Neutrophil (primary cell): ENCODE measurements at regions not wholly inside any gene's neighbourhood (a gene's known extent, or its start where the extent isn't known, plus 50 kb on each side); places are given as distances from the start of the nearest gene placed in this dataset.

ENCODE experiments used
- H3K27ac ChIP-seq: fragments of 200-600 bp; sonication (generic); 2 replicates; pipeline ENCODE4 v1.5.1; 2016; ENCODE audit warnings: mild to moderate bottlenecking, moderate library complexity
- H3K27me3 ChIP-seq: fragments of 200-600 bp; sonication (generic); 2 replicates; pipeline ENCODE4 v1.6.0; 2016; ENCODE audit warnings: mild to moderate bottlenecking
- H3K36me3 ChIP-seq: fragments of 200-600 bp; sonication (generic); 2 replicates; pipeline ENCODE4 v1.5.1; 2017
- H3K4me1 ChIP-seq, 2 experiments: fragments of 200-600 bp in 1 of 2; sonication (generic) in 1 of 2; 1 replicate in 1 of 2; 2 replicates in 1 of 2; pipeline versions ENCODE4 v1.5.1 to v1.6.1; 2013 to 2016; ENCODE audit warnings: low read depth in 1 of 2, low read length in 1 of 2, mild to moderate bottlenecking in 1 of 2, moderate library complexity in 1 of 2; ENCODE audit not compliant: control insufficient read depth in 1 of 2, insufficient read depth in 1 of 2
- H3K4me3 ChIP-seq, 2 experiments: fragments of 200-600 bp in 1 of 2; sonication (generic) in 1 of 2; 1 replicate in 1 of 2; 2 replicates in 1 of 2; pipeline ENCODE4 v1.5.1; 2013 to 2016; ENCODE audit warnings: low read depth in 1 of 2, low read length in 1 of 2, mild to moderate bottlenecking in 1 of 2, moderate library complexity in 1 of 2
- H3K9me3 ChIP-seq: fragments of 200-600 bp; sonication (generic); 2 replicates; pipeline ENCODE4 v1.5.1; 2016
- CTCF ChIP-seq: fragments of 200-600 bp; sonication (generic); IDR thresholded peaks from 2 replicates; pipeline ENCODE4 v1.5.1; 2016; ENCODE audit warnings: antibody characterized with exemption

GRCh38 chr12:125304029-125304428, 238.8 kb downstream of the AACS start:
- Histone ChIP-seq H3K4me3 (no peak overlapping the region), H3K36me3 (no peaks in the 10 kb centered on the region), H3K4me1 (no peaks in the 10 kb centered on the region), H3K9me3 (no peaks in the 10 kb centered on the region), H3K27ac (no peak overlapping the region), H3K27me3 (no peaks in the 10 kb centered on the region)
- no peak for TF ChIP-seq CTCF

DNA sequence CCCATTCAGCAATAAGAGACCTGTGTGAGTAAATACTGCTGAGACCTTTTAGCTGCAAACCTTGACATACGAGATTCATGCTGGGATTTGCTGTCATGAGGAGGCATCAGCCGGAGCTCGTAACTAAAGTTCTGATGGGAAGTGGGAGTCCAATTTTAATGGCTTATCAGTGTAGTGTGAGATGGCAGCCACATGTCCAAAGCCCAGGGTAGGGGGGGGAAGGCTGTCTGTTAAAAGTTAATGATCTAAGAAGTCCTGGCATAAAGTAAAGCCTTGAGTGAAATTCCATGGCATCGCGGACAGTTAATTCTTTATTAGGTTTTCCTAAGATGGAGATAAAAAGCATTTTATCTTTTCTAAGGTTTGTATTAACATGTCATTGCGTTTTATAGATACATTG, 240.0 kb downstream of the AACS start:
- no peaks in the 10 kb centered on the region for H3K4me1 ChIP-seq
- H3K36me3 ChIP-seq, result no peaks in the 10 kb centered on the region
- H3K27me3 ChIP-seq, result no peaks in the 10 kb centered on the region
- no peaks in the 10 kb centered on the region for H3K9me3 ChIP-seq
- H3K27ac ChIP-seq, result no peak overlapping the region
- no peak for TF ChIP-seq CTCF
- no peak overlapping the region for H3K4me3 ChIP-seq

DNA sequence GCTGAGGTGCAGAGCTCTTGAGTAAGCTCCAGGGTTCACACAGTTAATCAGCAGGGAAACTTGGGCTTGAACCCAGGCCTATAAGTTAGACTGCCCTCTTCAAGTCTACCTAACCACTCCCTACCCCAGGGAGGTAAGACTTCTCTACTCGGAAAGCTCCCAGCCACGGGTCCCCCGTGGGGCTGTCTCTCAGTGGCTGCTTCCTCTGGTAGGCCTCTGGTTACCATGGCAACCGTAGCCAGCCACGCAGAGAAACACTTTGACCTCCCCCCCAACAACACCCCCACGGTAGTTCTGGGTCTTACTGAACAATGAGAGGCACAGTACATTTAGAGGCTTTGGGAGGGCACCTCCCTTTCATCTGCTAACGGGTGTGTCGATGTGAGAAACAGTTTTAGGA, 245.2 kb downstream of the AACS start:
- Histone ChIP-seq H3K36me3 (no peaks in the 10 kb centered on the region), H3K4me3 (no peak overlapping the region), H3K4me1 (no peaks in the 10 kb centered on the region), H3K27ac (no peak overlapping the region), H3K9me3 (no peaks in the 10 kb centered on the region), H3K27me3 (peaks cover 22% of the 10 kb centered on the region)
- TF ChIP-seq CTCF, result no peak

- Histone ChIP-seq H3K27ac (no peak overlapping the region), H3K9me3 (no peaks in the 10 kb centered on the region), H3K4me1 (no peaks in the 10 kb centered on the region), H3K27me3 (peaks cover 22% of the 10 kb centered on the region), H3K36me3 (no peaks in the 10 kb centered on the region), H3K4me3 (no peak overlapping the region)
- TF ChIP-seq CTCF, result no peak
These were observed 245.8 kb downstream of the AACS start for GRCh38 chr12:125311050-125311449.

DNA sequence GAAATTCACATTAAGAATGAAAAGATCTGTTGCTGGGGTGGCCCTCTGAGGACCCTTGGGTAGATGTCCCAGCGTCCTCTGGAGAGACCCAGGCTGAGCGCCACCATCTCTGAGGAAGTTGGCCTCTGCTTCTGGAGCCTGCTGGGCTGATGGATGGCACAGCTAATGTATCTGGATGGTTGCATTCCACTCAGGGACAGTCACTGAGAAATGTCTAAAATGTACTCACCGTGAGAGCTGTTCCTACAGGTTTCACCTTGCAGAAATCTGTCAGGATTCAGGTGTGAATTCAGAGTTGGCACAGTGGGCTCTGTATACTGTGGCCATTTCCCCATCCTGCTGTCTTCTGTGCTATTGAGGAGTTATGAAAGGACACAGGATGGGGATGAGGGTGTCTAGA, 247.2 kb downstream of the AACS start:
- Histone ChIP-seq H3K27ac (no peak overlapping the region), H3K4me3 (no peak overlapping the region), H3K27me3 (peaks cover 22% of the 10 kb centered on the region), H3K9me3 (no peaks in the 10 kb centered on the region), H3K36me3 (no peaks in the 10 kb centered on the region), H3K4me1 (no peaks in the 10 kb centered on the region)
- no peak for TF ChIP-seq CTCF
